ENCODE measurements at regions not wholly inside any gene's neighbourhood (a gene's known extent, or its start where the extent isn't known, plus 50 kb on each side); places are given as distances from the start of the nearest gene placed in this dataset.

DNA sequence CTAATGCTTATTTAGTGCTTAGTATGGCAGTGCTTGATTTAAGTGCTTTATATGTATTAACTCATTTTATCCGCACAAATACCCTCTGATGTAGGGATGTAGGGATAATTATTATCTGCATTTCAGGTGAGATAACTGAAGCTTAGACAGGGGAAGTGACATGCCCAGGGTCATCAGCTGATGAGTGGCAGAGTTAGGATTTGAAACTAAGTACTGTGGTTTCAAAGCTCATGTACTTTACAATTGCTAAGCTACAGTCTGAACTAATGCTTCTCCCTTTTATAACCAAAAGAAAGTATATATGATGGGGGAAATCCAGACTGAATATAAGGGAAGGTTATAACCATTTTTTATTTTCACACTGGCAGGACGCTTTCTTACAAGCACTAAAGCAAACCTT is 229.6 kb upstream of the NAV3 start:
- H3K4me2 ChIP-seq (ENCODE audit: insufficient read depth, low read length): no peak overlapping the region
- no peaks in the 10 kb centered on the region for H3K4me1 ChIP-seq (ENCODE audit: insufficient read depth, low read length)
- no peak overlapping the region for H3K4me3 ChIP-seq (ENCODE audit: low read depth in 1 of 2, low read length in 2 of 2)
- H3K36me3 ChIP-seq (ENCODE audit: insufficient read depth, low read length): no peaks in the 10 kb centered on the region
- H3K9ac ChIP-seq (ENCODE audit: low read depth, low read length): no peak overlapping the region
- ATAC-seq (ENCODE audit: insufficient read depth, low read depth): no peak
- H3K27ac ChIP-seq (ENCODE audit: low read length): no peak overlapping the region
- H2AFZ ChIP-seq (ENCODE audit: low read depth, low read length): no peak overlapping the region
- DNase-seq: no peak
- H3K79me2 ChIP-seq (ENCODE audit: insufficient read depth, low read length): no peaks in the 10 kb centered on the region
- TF ChIP-seq, protein P1, sequence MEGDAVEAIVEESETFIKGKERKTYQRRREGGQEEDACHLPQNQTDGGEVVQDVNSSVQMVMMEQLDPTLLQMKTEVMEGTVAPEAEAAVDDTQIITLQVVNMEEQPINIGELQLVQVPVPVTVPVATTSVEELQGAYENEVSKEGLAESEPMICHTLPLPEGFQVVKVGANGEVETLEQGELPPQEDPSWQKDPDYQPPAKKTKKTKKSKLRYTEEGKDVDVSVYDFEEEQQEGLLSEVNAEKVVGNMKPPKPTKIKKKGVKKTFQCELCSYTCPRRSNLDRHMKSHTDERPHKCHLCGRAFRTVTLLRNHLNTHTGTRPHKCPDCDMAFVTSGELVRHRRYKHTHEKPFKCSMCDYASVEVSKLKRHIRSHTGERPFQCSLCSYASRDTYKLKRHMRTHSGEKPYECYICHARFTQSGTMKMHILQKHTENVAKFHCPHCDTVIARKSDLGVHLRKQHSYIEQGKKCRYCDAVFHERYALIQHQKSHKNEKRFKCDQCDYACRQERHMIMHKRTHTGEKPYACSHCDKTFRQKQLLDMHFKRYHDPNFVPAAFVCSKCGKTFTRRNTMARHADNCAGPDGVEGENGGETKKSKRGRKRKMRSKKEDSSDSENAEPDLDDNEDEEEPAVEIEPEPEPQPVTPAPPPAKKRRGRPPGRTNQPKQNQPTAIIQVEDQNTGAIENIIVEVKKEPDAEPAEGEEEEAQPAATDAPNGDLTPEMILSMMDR (IDR thresholded peaks at IDR 0.05; ENCODE audit: borderline replicate concordance, extremely low read depth, low read length, poor library complexity, severe bottlenecking): no peak
- no peak for TF ChIP-seq EZH2 (IDR thresholded peaks at IDR 0.05; ENCODE audit: borderline replicate concordance, low read depth, low read length, severe bottlenecking)
- H4K20me1 ChIP-seq (ENCODE audit: insufficient read depth, low read length): no peaks in the 10 kb centered on the region
- no peaks in the 10 kb centered on the region for H3K27me3 ChIP-seq (ENCODE audit: insufficient read depth, low read length, poor library complexity)
- H3K9me3 ChIP-seq (ENCODE audit: insufficient read depth, low read length, severe bottlenecking): no peaks in the 10 kb centered on the region

DNA sequence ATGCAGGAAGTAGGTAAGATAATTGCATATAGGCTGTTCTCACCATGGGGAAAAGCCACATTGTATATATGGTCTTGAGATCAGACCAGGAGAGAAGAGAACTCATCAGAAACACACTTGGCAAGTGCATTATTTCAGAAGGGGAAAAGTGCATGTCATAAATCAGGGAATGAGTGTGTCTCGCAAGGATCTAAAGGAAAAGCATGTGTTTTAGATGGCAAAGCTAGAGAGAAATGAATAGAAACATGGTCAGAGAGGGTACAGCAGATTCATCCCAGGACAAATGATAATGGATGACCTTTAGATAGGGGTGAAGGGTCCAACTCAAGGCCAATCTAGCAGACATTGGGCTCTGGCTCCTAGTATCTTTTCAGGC is 230.2 kb upstream of the NAV3 start:
- Histone ChIP-seq H3K36me3 (ENCODE audit: insufficient read depth, low read length) (no peaks in the 10 kb centered on the region), H4K20me1 (ENCODE audit: insufficient read depth, low read length) (no peaks in the 10 kb centered on the region), H3K79me2 (ENCODE audit: insufficient read depth, low read length) (no peaks in the 10 kb centered on the region), H3K9ac (ENCODE audit: low read depth, low read length) (no peak overlapping the region), H3K4me1 (ENCODE audit: insufficient read depth, low read length) (no peaks in the 10 kb centered on the region), H3K4me2 (ENCODE audit: insufficient read depth, low read length) (no peak overlapping the region), H3K27me3 (ENCODE audit: insufficient read depth, low read length, poor library complexity) (no peaks in the 10 kb centered on the region), H3K4me3 (ENCODE audit: low read depth in 1 of 2, low read length in 2 of 2) (no peak overlapping the region), H3K27ac (ENCODE audit: low read length) (no peak overlapping the region), H2AFZ (ENCODE audit: low read depth, low read length) (no peak overlapping the region), H3K9me3 (ENCODE audit: insufficient read depth, low read length, severe bottlenecking) (no peaks in the 10 kb centered on the region)
- DNase-seq (no peak), ATAC-seq (ENCODE audit: insufficient read depth, low read depth) (no peak)
- TF ChIP-seq, protein P1 (IDR thresholded peaks at IDR 0.05; ENCODE audit: borderline replicate concordance, extremely low read depth, low read length, poor library complexity, severe bottlenecking): no peak
- TF ChIP-seq EZH2 (IDR thresholded peaks at IDR 0.05; ENCODE audit: borderline replicate concordance, low read depth, low read length, severe bottlenecking): no peak

DNA sequence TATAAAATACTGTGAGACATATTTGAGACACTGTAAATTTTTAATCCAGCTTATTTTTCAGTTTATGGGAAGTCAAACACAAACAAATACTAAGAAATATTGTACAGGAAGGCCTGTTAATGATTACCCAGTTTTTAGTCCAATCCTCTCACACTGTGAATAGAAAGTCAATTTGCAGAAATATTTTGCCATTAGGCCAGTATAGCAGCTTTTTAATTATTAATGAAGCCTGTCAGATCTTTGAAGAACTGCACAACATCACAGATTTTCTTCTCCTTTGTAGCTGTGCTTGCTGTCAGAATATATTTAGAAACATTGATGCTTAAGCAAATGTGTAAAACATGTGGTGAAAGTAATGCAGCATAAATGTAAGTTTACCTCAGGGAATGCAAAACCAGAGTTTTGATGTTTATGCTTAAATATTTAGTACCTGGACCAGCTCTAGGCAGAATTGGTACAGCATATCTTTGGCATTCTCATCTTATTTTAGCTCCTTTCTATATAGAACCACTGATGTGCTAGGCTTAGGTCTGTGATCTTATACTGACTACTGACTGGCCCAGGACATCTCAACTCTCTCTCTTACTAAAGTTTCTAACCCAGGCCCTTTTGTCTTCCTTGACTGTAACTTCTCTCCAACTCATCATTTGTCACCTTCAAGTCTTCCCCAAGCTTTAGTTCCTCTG is 230.8 kb upstream of the NAV3 start:
- no peak for DNase-seq
- H3K4me3 ChIP-seq (ENCODE audit: low read depth in 1 of 2, low read length in 2 of 2): no peak overlapping the region
- no peak overlapping the region for H3K4me2 ChIP-seq (ENCODE audit: insufficient read depth, low read length)
- H3K79me2 ChIP-seq (ENCODE audit: insufficient read depth, low read length): no peaks in the 10 kb centered on the region
- H4K20me1 ChIP-seq (ENCODE audit: insufficient read depth, low read length): no peaks in the 10 kb centered on the region
- H3K9me3 ChIP-seq (ENCODE audit: insufficient read depth, low read length, severe bottlenecking): no peaks in the 10 kb centered on the region
- no peak overlapping the region for H3K27ac ChIP-seq (ENCODE audit: low read length)
- H3K9ac ChIP-seq (ENCODE audit: low read depth, low read length): no peak overlapping the region
- no peak overlapping the region for H2AFZ ChIP-seq (ENCODE audit: low read depth, low read length)
- H3K27me3 ChIP-seq (ENCODE audit: insufficient read depth, low read length, poor library complexity): no peaks in the 10 kb centered on the region
- no peaks in the 10 kb centered on the region for H3K4me1 ChIP-seq (ENCODE audit: insufficient read depth, low read length)
- no peaks in the 10 kb centered on the region for H3K36me3 ChIP-seq (ENCODE audit: insufficient read depth, low read length)
- TF ChIP-seq EZH2 (IDR thresholded peaks at IDR 0.05; ENCODE audit: borderline replicate concordance, low read depth, low read length, severe bottlenecking): no peak
- TF ChIP-seq, protein P1 (IDR thresholded peaks at IDR 0.05; ENCODE audit: borderline replicate concordance, extremely low read depth, low read length, poor library complexity, severe bottlenecking): no peak
- no peak for ATAC-seq (ENCODE audit: insufficient read depth, low read depth)
